CD4-positive, alpha-beta T cell (primary cell): ENCODE measurements at regions not wholly inside any gene's neighbourhood (a gene's known extent, or its start where the extent isn't known, plus 50 kb on each side); places are given as distances from the start of the nearest gene placed in this dataset.
A peak's percentile ranks its signal among the peaks of the same experiment; 100 is the strongest.

Experiments used
- ATAC-seq: fragments of 200-7000 bp; cut with Tn5 transposase; one replicate; pipeline ENCODE4 v1.10.0; 2022; ENCODE audit warnings: mild to moderate bottlenecking; ENCODE audit not compliant: poor library complexity
- CTCF ChIA-PET: fragments of 350-600 bp; sonication (Branson Sonifier 250); formaldehyde crosslinking; loops from one replicate; lab custom pipeline; 2021; ENCODE audit warnings: antibody characterized with exemption, inconsistent platforms; lab: Charles Lee
- POLR2A ChIA-PET: fragments of 350-600 bp; sonication (Branson Sonifier 250); formaldehyde crosslinking; loops from one replicate; lab custom pipeline; 2021; ENCODE audit warnings: antibody characterized with exemption, inconsistent platforms; lab: Charles Lee
- DNase-seq, 14 experiments: peaks; one replicate each; pipeline ENCODE4 v3.0.0-alpha.2; 2013 to 2020; ENCODE audit warnings: mixed read lengths in 2 of 14
- H3K27ac ChIP-seq, 2 donors: one replicate each; pipeline versions ENCODE4 v1.5.1 to v1.7.0; 2013; ENCODE audit warnings: low read length in 2 of 2, low read depth in 1 of 2, mild to moderate bottlenecking in 1 of 2
- H3K27me3 ChIP-seq, 2 experiments: 1 replicate in 1 of 2; 2 replicates in 1 of 2; pipeline versions ENCODE4 v1.6.1 to v1.7.0; 2013; ENCODE audit warnings: low read length in 2 of 2, control low read depth in 1 of 2, mild to moderate bottlenecking in 1 of 2, moderate library complexity in 1 of 2; ENCODE audit not compliant: insufficient read depth in 2 of 2, control insufficient read depth in 1 of 2
- H3K36me3 ChIP-seq: one replicate; pipeline ENCODE4 v1.6.1; 2013; ENCODE audit warnings: low read length, control low read depth; ENCODE audit not compliant: insufficient read depth
- H3K4me1 ChIP-seq: one replicate; pipeline ENCODE4 v1.6.1; 2013; ENCODE audit warnings: low read length, control low read depth; ENCODE audit not compliant: insufficient read depth
- H3K4me3 ChIP-seq: one replicate; pipeline ENCODE4 v1.5.1; 2013; ENCODE audit warnings: mild to moderate bottlenecking, low read length, moderate library complexity
- H3K9me3 ChIP-seq, 2 experiments: 1 replicate in 1 of 2; 2 replicates in 1 of 2; pipeline versions ENCODE4 v1.6.1 to v1.7.0; 2013; ENCODE audit warnings: low read length in 2 of 2, mild to moderate bottlenecking in 2 of 2, control low read depth in 1 of 2, moderate library complexity in 1 of 2; ENCODE audit not compliant: control insufficient read depth in 1 of 2, insufficient read depth in 1 of 2
- H3K27ac Mint-ChIP-seq: one replicate; pipeline ENCODE4 v1.8.0; 2020; ENCODE audit warnings: mixed read lengths
- H3K27me3 Mint-ChIP-seq: one replicate; pipeline ENCODE4 v1.8.0; 2021; ENCODE audit warnings: mixed read lengths
- H3K36me3 Mint-ChIP-seq: one replicate; pipeline ENCODE4 v1.8.0; 2021; ENCODE audit warnings: low read depth, mixed read lengths
- H3K4me1 Mint-ChIP-seq: one replicate; pipeline ENCODE4 v1.8.0; 2021; ENCODE audit warnings: low read depth, mixed read lengths
- H3K4me3 Mint-ChIP-seq: one replicate; pipeline ENCODE4 v1.8.0; 2020; ENCODE audit warnings: mild to moderate bottlenecking, mixed read lengths
- H3K9me3 Mint-ChIP-seq: one replicate; pipeline ENCODE4 v1.8.0; 2020; ENCODE audit warnings: mixed read lengths
- intact Hi-C, 2 experiments: fragments of 100-400 bp; cut with DNase I in 1 of 2; cut with micrococcal nuclease in 1 of 2; formaldehyde crosslinking; loops; one replicate each; pipeline versions ENCODE4 v1.15.1 to v1.9.0; 2023 to 2025; cut with DNase I, micrococcal nuclease
- TF ChIP-seq, protein P1 (sequence below): fragments of 200-600 bp; IDR thresholded peaks from one replicate; pipeline ENCODE4 v1.8.0; 2022; ENCODE audit warnings: antibody characterized with exemption, mild to moderate bottlenecking

GRCh38 chr9:13569602-13570067 is 290.1 kb upstream of the MPDZ start:
- H3K27ac Mint-ChIP-seq, result no peak overlapping the region

GRCh38 chr9:13568841-13569601 is 289.5 kb upstream of the MPDZ start:
- Mint-ChIP-seq H3K27me3 (no peaks in the 10 kb centered on the region), H3K9me3 (peaks cover 10% of the 10 kb centered on the region), H3K36me3 (no peaks in the 10 kb centered on the region), H3K4me3 (no peak overlapping the region), H3K4me1 (no peaks in the 10 kb centered on the region), H3K27ac (no peak overlapping the region)
- no peaks in the 10 kb centered on the region for H3K36me3 ChIP-seq
- intact Hi-C loops, result no loop called here
- CTCF ChIA-PET, result no interaction called here
- DNase-seq (peak in 1 of 14 experiments; percentile 1), ATAC-seq (no peak)
- TF ChIP-seq, protein P1, sequence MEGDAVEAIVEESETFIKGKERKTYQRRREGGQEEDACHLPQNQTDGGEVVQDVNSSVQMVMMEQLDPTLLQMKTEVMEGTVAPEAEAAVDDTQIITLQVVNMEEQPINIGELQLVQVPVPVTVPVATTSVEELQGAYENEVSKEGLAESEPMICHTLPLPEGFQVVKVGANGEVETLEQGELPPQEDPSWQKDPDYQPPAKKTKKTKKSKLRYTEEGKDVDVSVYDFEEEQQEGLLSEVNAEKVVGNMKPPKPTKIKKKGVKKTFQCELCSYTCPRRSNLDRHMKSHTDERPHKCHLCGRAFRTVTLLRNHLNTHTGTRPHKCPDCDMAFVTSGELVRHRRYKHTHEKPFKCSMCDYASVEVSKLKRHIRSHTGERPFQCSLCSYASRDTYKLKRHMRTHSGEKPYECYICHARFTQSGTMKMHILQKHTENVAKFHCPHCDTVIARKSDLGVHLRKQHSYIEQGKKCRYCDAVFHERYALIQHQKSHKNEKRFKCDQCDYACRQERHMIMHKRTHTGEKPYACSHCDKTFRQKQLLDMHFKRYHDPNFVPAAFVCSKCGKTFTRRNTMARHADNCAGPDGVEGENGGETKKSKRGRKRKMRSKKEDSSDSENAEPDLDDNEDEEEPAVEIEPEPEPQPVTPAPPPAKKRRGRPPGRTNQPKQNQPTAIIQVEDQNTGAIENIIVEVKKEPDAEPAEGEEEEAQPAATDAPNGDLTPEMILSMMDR, result no peak
- H3K27ac ChIP-seq, result no peak overlapping the region
- no peak overlapping the region for H3K4me3 ChIP-seq
- no peaks in the 10 kb centered on the region for H3K27me3 ChIP-seq
- POLR2A ChIA-PET, result no interaction called here
- H3K9me3 ChIP-seq, result no peaks in the 10 kb centered on the region
- peaks cover 4% of the 10 kb centered on the region for H3K4me1 ChIP-seq

More at GRCh38 chr9:13569602-13570067, 290.1 kb upstream of the MPDZ start:
- Histone ChIP-seq H3K4me3 (no peak overlapping the region), H3K27ac (no peak overlapping the region), H3K9me3 (no peaks in the 10 kb centered on the region), H3K27me3 (no peaks in the 10 kb centered on the region), H3K36me3 (no peaks in the 10 kb centered on the region), H3K4me1 (peaks cover 4% of the 10 kb centered on the region)
- ChIA-PET POLR2A (no interaction called here), CTCF (no interaction called here)
- no peak for ATAC-seq
- TF ChIP-seq, protein P1, result no peak
- no peak for DNase-seq
- intact Hi-C loops, result no loop called here
- Mint-ChIP-seq H3K4me1 (no peaks in the 10 kb centered on the region), H3K36me3 (no peaks in the 10 kb centered on the region), H3K27me3 (no peaks in the 10 kb centered on the region), H3K9me3 (peaks cover 10% of the 10 kb centered on the region), H3K4me3 (no peak overlapping the region)

- Mint-ChIP-seq H3K36me3 (no peaks in the 10 kb centered on the region), H3K9me3 (peaks cover 8% of the 10 kb centered on the region), H3K4me3 (no peak overlapping the region), H3K27me3 (no peaks in the 10 kb centered on the region), H3K4me1 (no peaks in the 10 kb centered on the region), H3K27ac (no peak overlapping the region)
- POLR2A ChIA-PET, result no interaction called here
- Histone ChIP-seq H3K4me1 (peaks cover 4% of the 10 kb centered on the region), H3K27ac (no peak overlapping the region), H3K9me3 (no peaks in the 10 kb centered on the region), H3K4me3 (no peak overlapping the region), H3K36me3 (no peaks in the 10 kb centered on the region), H3K27me3 (no peaks in the 10 kb centered on the region)
- no peak for ATAC-seq
- no peak for DNase-seq
- TF ChIP-seq, protein P1, result no peak
- CTCF ChIA-PET, result no interaction called here
- intact Hi-C loops, result no loop called here
Observed at GRCh38 chr9:13568405-13568804, 288.9 kb upstream of the MPDZ start.
